Memory B cell (primary cell): ENCODE measurements at regions not wholly inside any gene's neighbourhood (a gene's known extent, or its start where the extent isn't known, plus 50 kb on each side); places are given as distances from the start of the nearest gene placed in this dataset.
"Not testable (repeated sequence)": the region's sequence is repeated elsewhere in the genome, so short reads cannot be mapped to it uniquely, and the experiment has no call there.

Source experiments
- ATAC-seq: fragments of 150-1000 bp; cut with Tn5 transposase; 2 replicates; pipeline ENCODE4 v1.10.0; 2021; ENCODE audit warnings: low read depth, mild to moderate bottlenecking, moderate library complexity
- DNase-seq, 2 donors: peaks; one replicate each; pipeline ENCODE4 v3.0.0; 2022; ENCODE audit warnings: low spot score in 2 of 2
- H3K27ac Mint-ChIP-seq: one replicate; pipeline ENCODE4 v1.8.0; 2022; ENCODE audit warnings: mild to moderate bottlenecking, moderate library complexity, mixed read lengths
- H3K27me3 Mint-ChIP-seq: one replicate; pipeline ENCODE4 v1.8.0; 2022; ENCODE audit warnings: mixed read lengths
- H3K36me3 Mint-ChIP-seq: one replicate; pipeline ENCODE4 v1.8.0; 2022; ENCODE audit warnings: mild to moderate bottlenecking, mixed read lengths
- H3K4me1 Mint-ChIP-seq: one replicate; pipeline ENCODE4 v1.8.0; 2022; ENCODE audit warnings: mixed read lengths
- H3K4me3 Mint-ChIP-seq: one replicate; pipeline ENCODE4 v1.8.0; 2022; ENCODE audit warnings: mild to moderate bottlenecking, moderate library complexity, mixed read lengths
- H3K9me3 Mint-ChIP-seq: one replicate; pipeline ENCODE4 v1.8.0; 2022; ENCODE audit warnings: mixed read lengths

- H3K27me3 Mint-ChIP-seq, result peaks cover 12% of the 10 kb centered on the region
- ATAC-seq, result no peak
- H3K27ac Mint-ChIP-seq, result no peak overlapping the region
Measured at GRCh38 chr12:116662612-116663144, 75.2 kb downstream of the SPRING1 start.

GRCh38 chr12:116661341-116661740 lies 76.5 kb downstream of the SPRING1 start:
- no peaks in the 10 kb centered on the region for H3K36me3 Mint-ChIP-seq
- no peaks in the 10 kb centered on the region for H3K9me3 Mint-ChIP-seq
- no peak overlapping the region for H3K27ac Mint-ChIP-seq
- ATAC-seq (no peak), DNase-seq (no peak)
- H3K4me3 Mint-ChIP-seq, result no peak overlapping the region
- H3K27me3 Mint-ChIP-seq, result peaks cover 16% of the 10 kb centered on the region
- peaks cover 5% of the 10 kb centered on the region for H3K4me1 Mint-ChIP-seq

More at GRCh38 chr12:116662612-116663144, 75.2 kb downstream of the SPRING1 start:
- no peak for DNase-seq
- Mint-ChIP-seq H3K36me3 (no peaks in the 10 kb centered on the region), H3K9me3 (no peaks in the 10 kb centered on the region), H3K4me1 (peaks cover 5% of the 10 kb centered on the region), H3K4me3 (no peak overlapping the region)

- H3K27ac Mint-ChIP-seq, H3K4me1 Mint-ChIP-seq, H3K36me3 Mint-ChIP-seq, H3K9me3 Mint-ChIP-seq, H3K4me3 Mint-ChIP-seq, DNase-seq, ATAC-seq: not testable (repeated sequence)
- peaks cover 17% of the 10 kb centered on the region for H3K27me3 Mint-ChIP-seq
Measured at GRCh38 chr12:116660740-116661139, 77.1 kb downstream of the SPRING1 start.

GRCh38 chr12:116659771-116660481 lies 77.9 kb downstream of the SPRING1 start:
- ATAC-seq (no peak), DNase-seq (no peak)
- H3K36me3 Mint-ChIP-seq, result no peaks in the 10 kb centered on the region
- H3K27ac Mint-ChIP-seq, result no peak overlapping the region
- peaks cover 5% of the 10 kb centered on the region for H3K4me1 Mint-ChIP-seq
- H3K4me3 Mint-ChIP-seq, result no peak overlapping the region
- H3K27me3 Mint-ChIP-seq, result peaks cover 13% of the 10 kb centered on the region
- H3K9me3 Mint-ChIP-seq, result no peaks in the 10 kb centered on the region

GRCh38 chr12:116657921-116658495 lies 79.9 kb downstream of the SPRING1 start:
- peaks cover 19% of the 10 kb centered on the region for H3K27me3 Mint-ChIP-seq
- no peak overlapping the region for H3K4me3 Mint-ChIP-seq
- H3K9me3 Mint-ChIP-seq, result peaks cover 3% of the 10 kb centered on the region
- H3K36me3 Mint-ChIP-seq, result no peaks in the 10 kb centered on the region
- no peak overlapping the region for H3K27ac Mint-ChIP-seq
- peaks cover 5% of the 10 kb centered on the region for H3K4me1 Mint-ChIP-seq
- no peak for DNase-seq
- no peak for ATAC-seq

- no peak overlapping the region for H3K27ac Mint-ChIP-seq
- no peak overlapping the region for H3K4me3 Mint-ChIP-seq
- H3K36me3 Mint-ChIP-seq, result peaks cover 2% of the 10 kb centered on the region
- DNase-seq (no peak), ATAC-seq (no peak)
- peaks cover 5% of the 10 kb centered on the region for H3K4me1 Mint-ChIP-seq
- peaks cover 24% of the 10 kb centered on the region for H3K27me3 Mint-ChIP-seq
- H3K9me3 Mint-ChIP-seq, result peaks cover 3% of the 10 kb centered on the region
Measured at GRCh38 chr12:116656306-116656705, 81.6 kb downstream of the SPRING1 start.

- H3K36me3 Mint-ChIP-seq, result peaks cover 2% of the 10 kb centered on the region
- DNase-seq (no peak), ATAC-seq (no peak)
- H3K4me3 Mint-ChIP-seq, result no peak overlapping the region
- H3K27me3 Mint-ChIP-seq, result peaks cover 30% of the 10 kb centered on the region
- no peak overlapping the region for H3K27ac Mint-ChIP-seq
- H3K4me1 Mint-ChIP-seq, result no peaks in the 10 kb centered on the region
- peaks cover 6% of the 10 kb centered on the region for H3K9me3 Mint-ChIP-seq
Measured at GRCh38 chr12:116654226-116654743, 83.6 kb downstream of the SPRING1 start.

- H3K36me3 Mint-ChIP-seq, result peaks cover 2% of the 10 kb centered on the region
- DNase-seq, result no peak
- no peak overlapping the region for H3K4me3 Mint-ChIP-seq
- no peaks in the 10 kb centered on the region for H3K4me1 Mint-ChIP-seq
- ATAC-seq, result no peak
- peaks cover 29% of the 10 kb centered on the region for H3K27me3 Mint-ChIP-seq
- no peak overlapping the region for H3K27ac Mint-ChIP-seq
- H3K9me3 Mint-ChIP-seq, result peaks cover 6% of the 10 kb centered on the region
Measured at GRCh38 chr12:116651089-116651488, 86.8 kb downstream of the SPRING1 start.

GRCh38 chr12:116650585-116651087 lies 87.2 kb downstream of the SPRING1 start:
- Mint-ChIP-seq H3K27me3 (peaks cover 32% of the 10 kb centered on the region), H3K27ac (no peak overlapping the region), H3K4me1 (no peaks in the 10 kb centered on the region), H3K36me3 (peaks cover 2% of the 10 kb centered on the region), H3K9me3 (peaks cover 6% of the 10 kb centered on the region), H3K4me3 (no peak overlapping the region)
- ATAC-seq (no peak), DNase-seq (no peak)

GRCh38 chr12:116650062-116650461 lies 87.8 kb downstream of the SPRING1 start:
- DNase-seq (no peak), ATAC-seq (no peak)
- H3K27me3 Mint-ChIP-seq, result peaks cover 31% of the 10 kb centered on the region
- no peaks in the 10 kb centered on the region for H3K4me1 Mint-ChIP-seq
- H3K36me3 Mint-ChIP-seq, result peaks cover 2% of the 10 kb centered on the region
- peaks cover 6% of the 10 kb centered on the region for H3K9me3 Mint-ChIP-seq
- no peak overlapping the region for H3K27ac Mint-ChIP-seq
- no peak overlapping the region for H3K4me3 Mint-ChIP-seq

- Mint-ChIP-seq H3K36me3 (peaks cover 1% of the 10 kb centered on the region), H3K4me3 (no peak overlapping the region), H3K27ac (no peak overlapping the region), H3K4me1 (no peaks in the 10 kb centered on the region), H3K9me3 (peaks cover 5% of the 10 kb centered on the region), H3K27me3 (peaks cover 25% of the 10 kb centered on the region)
- no peak for ATAC-seq
- no peak for DNase-seq
Measured at GRCh38 chr12:116647813-116648212, 88.6 kb downstream of the MAP1LC3B2 start.

GRCh38 chr12:116646901-116647300 lies 87.7 kb downstream of the MAP1LC3B2 start:
- H3K27me3 Mint-ChIP-seq, result peaks cover 24% of the 10 kb centered on the region
- ATAC-seq (no peak), DNase-seq (no peak)
- H3K9me3 Mint-ChIP-seq, result peaks cover 5% of the 10 kb centered on the region
- no peaks in the 10 kb centered on the region for H3K4me1 Mint-ChIP-seq
- no peak overlapping the region for H3K27ac Mint-ChIP-seq
- no peak overlapping the region for H3K4me3 Mint-ChIP-seq
- H3K36me3 Mint-ChIP-seq, result no peaks in the 10 kb centered on the region

GRCh38 chr12:116644806-116645205 lies 85.6 kb downstream of the MAP1LC3B2 start:
- no peak for DNase-seq
- Mint-ChIP-seq H3K36me3 (no peaks in the 10 kb centered on the region), H3K27me3 (peaks cover 15% of the 10 kb centered on the region), H3K27ac (no peak overlapping the region), H3K9me3 (peaks cover 5% of the 10 kb centered on the region), H3K4me1 (no peaks in the 10 kb centered on the region), H3K4me3 (no peak overlapping the region)
- ATAC-seq, result no peak

- DNase-seq, result no peak
- no peak overlapping the region for H3K27ac Mint-ChIP-seq
- no peak for ATAC-seq
- no peaks in the 10 kb centered on the region for H3K4me1 Mint-ChIP-seq
- H3K27me3 Mint-ChIP-seq, result peaks cover 18% of the 10 kb centered on the region
- H3K36me3 Mint-ChIP-seq, result no peaks in the 10 kb centered on the region
- H3K9me3 Mint-ChIP-seq, result peaks cover 2% of the 10 kb centered on the region
- no peak overlapping the region for H3K4me3 Mint-ChIP-seq
Measured at GRCh38 chr12:116642683-116643082, 83.5 kb downstream of the MAP1LC3B2 start.
